Brain microvascular endothelial cell (primary cell): ENCODE measurements at regions not wholly inside any gene's neighbourhood (a gene's known extent, or its start where the extent isn't known, plus 50 kb on each side); places are given as distances from the start of the nearest gene placed in this dataset.

Experiments used
- DNase-seq: peaks from one replicate; pipeline ENCODE4 v3.0.0-alpha.2; 2020
- H3K27ac ChIP-seq: fragments of 250-450 bp; sonication (Bioruptor Pico); 2 replicates; pipeline ENCODE4 v1.5.1; 2020; ENCODE audit warnings: mild to moderate bottlenecking, moderate library complexity
- H3K27me3 ChIP-seq: fragments of 250-450 bp; sonication (Bioruptor Pico); replicated peaks from 2 replicates; pipeline ENCODE4 v1.5.1; 2020; ENCODE audit warnings: mild to moderate bottlenecking
- H3K36me3 ChIP-seq: fragments of 250-450 bp; sonication (Bioruptor Pico); replicated peaks from 2 replicates; pipeline ENCODE4 v1.5.1; 2020; ENCODE audit warnings: mild to moderate bottlenecking
- H3K4me3 ChIP-seq: 2 replicates; pipeline ENCODE4 v1.5.1; 2011; ENCODE audit warnings: low read depth, mild to moderate bottlenecking, control low read depth, low read length, moderate library complexity
- in situ Hi-C: cut with HindIII; loops from 2 replicates; pipeline ENCODE4 v1.10.0; 2017; ENCODE audit warnings: low sequenced_read_pairs, low pct_ligation_motif_present
- TF ChIP-seq, protein P1 (sequence below): IDR thresholded peaks from 2 replicates; pipeline ENCODE4 v1.5.1; 2011; ENCODE audit warnings: low read depth, mild to moderate bottlenecking, moderate library complexity, low read length, control low read depth, inconsistent platforms; ENCODE audit errors: missing control alignments

GRCh38 chr12:71233083-71233482 lies 75.3 kb upstream of the TSPAN8 start:
- TF ChIP-seq, protein P1, sequence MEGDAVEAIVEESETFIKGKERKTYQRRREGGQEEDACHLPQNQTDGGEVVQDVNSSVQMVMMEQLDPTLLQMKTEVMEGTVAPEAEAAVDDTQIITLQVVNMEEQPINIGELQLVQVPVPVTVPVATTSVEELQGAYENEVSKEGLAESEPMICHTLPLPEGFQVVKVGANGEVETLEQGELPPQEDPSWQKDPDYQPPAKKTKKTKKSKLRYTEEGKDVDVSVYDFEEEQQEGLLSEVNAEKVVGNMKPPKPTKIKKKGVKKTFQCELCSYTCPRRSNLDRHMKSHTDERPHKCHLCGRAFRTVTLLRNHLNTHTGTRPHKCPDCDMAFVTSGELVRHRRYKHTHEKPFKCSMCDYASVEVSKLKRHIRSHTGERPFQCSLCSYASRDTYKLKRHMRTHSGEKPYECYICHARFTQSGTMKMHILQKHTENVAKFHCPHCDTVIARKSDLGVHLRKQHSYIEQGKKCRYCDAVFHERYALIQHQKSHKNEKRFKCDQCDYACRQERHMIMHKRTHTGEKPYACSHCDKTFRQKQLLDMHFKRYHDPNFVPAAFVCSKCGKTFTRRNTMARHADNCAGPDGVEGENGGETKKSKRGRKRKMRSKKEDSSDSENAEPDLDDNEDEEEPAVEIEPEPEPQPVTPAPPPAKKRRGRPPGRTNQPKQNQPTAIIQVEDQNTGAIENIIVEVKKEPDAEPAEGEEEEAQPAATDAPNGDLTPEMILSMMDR, result no peak
- Histone ChIP-seq H3K27me3 (no peaks in the 10 kb centered on the region), H3K4me3 (no peak overlapping the region), H3K27ac (no peak overlapping the region), H3K36me3 (no peaks in the 10 kb centered on the region)
- no peak for DNase-seq
- in situ Hi-C loops, result no loop called here

- Histone ChIP-seq H3K36me3 (no peaks in the 10 kb centered on the region), H3K27ac (no peak overlapping the region), H3K27me3 (no peaks in the 10 kb centered on the region), H3K4me3 (no peak overlapping the region)
- DNase-seq, result no peak
- TF ChIP-seq, protein P1, result no peak
- in situ Hi-C loops, result no loop called here
These were observed 72.7 kb upstream of the TSPAN8 start for GRCh38 chr12:71230542-71230941.

DNA sequence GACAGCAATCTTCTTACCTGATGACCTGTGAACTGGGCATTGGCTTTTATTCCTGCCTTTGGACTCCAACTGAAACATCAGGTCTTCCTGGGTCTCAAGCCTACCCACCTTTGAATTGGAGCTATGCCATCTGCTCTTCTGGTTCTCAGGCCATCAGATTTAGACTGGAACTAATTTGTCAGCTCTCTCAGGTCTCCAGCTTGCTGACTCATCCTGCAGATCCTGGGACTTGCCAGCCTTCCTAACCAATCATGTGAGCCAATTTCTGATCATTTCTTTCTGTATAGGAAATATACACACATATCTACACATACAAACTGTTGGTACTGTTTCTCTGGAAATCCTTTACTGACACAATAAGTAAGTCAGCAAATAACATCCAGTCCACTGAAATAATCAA lies 65.3 kb upstream of the TSPAN8 start:
- no peaks in the 10 kb centered on the region for H3K36me3 ChIP-seq
- no peak overlapping the region for H3K27ac ChIP-seq
- no peak for DNase-seq
- no peak overlapping the region for H3K4me3 ChIP-seq
- no peaks in the 10 kb centered on the region for H3K27me3 ChIP-seq
- in situ Hi-C loops, result no loop called here
- TF ChIP-seq, protein P1, result no peak

GRCh38 chr12:71222436-71222835 lies 64.6 kb upstream of the TSPAN8 start:
- in situ Hi-C loops, result no loop called here
- H3K27ac ChIP-seq, result no peak overlapping the region
- TF ChIP-seq, protein P1, result no peak

GRCh38 chr12:71220260-71220659 lies 62.5 kb upstream of the TSPAN8 start:
- no peak for DNase-seq
- in situ Hi-C loops, result no loop called here
- H3K36me3 ChIP-seq, result no peaks in the 10 kb centered on the region

More at GRCh38 chr12:71222436-71222835, 64.6 kb upstream of the TSPAN8 start:
- H3K4me3 ChIP-seq, result no peak overlapping the region
- no peaks in the 10 kb centered on the region for H3K36me3 ChIP-seq
- H3K27me3 ChIP-seq, result no peaks in the 10 kb centered on the region
- no peak for DNase-seq

DNA sequence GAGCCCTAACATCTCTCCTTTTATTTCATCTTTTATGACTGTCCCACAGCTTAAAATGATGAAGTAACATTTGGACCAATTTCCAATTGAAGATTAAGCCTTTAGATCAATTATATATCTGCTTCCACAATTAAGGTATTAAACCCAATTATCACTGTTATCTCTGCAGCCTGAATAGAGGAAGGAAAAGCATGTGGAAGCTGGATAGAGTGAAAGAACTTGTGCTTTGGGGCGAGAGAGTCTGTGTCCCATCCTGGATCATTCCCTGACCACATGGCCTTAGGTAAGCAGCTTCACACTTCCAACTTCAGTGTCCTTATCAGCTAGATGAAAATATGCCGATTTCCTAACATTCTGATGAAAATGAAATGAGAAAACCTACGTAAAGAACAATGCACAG lies 61.4 kb upstream of the TSPAN8 start:
- no peaks in the 10 kb centered on the region for H3K27me3 ChIP-seq
- in situ Hi-C loops, result no loop called here
- TF ChIP-seq, protein P1, result no peak
- H3K4me3 ChIP-seq, result no peak overlapping the region
- no peak for DNase-seq
- H3K36me3 ChIP-seq, result no peaks in the 10 kb centered on the region
- H3K27ac ChIP-seq, result no peak overlapping the region

More at GRCh38 chr12:71220260-71220659, 62.5 kb upstream of the TSPAN8 start:
- Histone ChIP-seq H3K27ac (no peak overlapping the region), H3K4me3 (no peak overlapping the region), H3K27me3 (no peaks in the 10 kb centered on the region)
- TF ChIP-seq, protein P1, result no peak
